ENCODE measurements at regions not wholly inside any gene's neighbourhood (a gene's known extent, or its start where the extent isn't known, plus 50 kb on each side); places are given as distances from the start of the nearest gene placed in this dataset.

DNA sequence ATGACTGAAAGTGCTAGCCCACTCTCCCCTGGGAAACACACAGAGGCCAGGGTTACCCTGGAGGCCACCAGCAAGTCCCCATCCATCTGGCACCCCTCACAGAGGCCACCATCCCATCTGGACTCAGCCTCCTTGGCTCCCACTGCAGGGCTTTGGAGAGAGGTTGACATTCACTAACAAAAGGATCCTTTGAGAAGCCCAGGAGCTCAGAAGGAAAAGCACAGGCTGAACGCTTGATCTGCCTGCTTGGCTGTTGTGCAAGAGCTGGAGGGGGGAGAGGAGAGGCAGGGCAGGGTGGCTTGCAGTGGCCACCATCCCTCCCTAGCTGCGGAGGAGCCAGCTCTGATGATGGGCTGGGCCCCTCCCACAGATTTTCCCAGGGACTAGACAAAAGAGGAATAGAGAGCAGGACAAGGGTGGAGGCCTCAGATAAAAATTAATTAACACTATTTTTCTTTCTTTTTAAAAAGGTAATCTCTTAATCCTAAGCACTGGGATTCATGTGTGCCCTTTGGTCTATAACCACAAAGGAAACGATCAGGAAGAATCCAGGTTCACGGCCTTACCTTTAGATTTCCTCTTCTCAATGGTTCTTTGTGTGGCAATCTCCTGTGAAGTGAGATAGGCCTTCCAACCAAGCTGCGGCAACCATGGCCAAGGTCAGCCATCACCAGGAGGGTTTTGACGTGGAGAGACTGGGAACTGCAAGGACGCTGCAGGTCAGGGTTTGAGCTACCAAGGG, 154.7 kb downstream of the BARX2 start:
- TF ChIP-seq, protein P1, sequence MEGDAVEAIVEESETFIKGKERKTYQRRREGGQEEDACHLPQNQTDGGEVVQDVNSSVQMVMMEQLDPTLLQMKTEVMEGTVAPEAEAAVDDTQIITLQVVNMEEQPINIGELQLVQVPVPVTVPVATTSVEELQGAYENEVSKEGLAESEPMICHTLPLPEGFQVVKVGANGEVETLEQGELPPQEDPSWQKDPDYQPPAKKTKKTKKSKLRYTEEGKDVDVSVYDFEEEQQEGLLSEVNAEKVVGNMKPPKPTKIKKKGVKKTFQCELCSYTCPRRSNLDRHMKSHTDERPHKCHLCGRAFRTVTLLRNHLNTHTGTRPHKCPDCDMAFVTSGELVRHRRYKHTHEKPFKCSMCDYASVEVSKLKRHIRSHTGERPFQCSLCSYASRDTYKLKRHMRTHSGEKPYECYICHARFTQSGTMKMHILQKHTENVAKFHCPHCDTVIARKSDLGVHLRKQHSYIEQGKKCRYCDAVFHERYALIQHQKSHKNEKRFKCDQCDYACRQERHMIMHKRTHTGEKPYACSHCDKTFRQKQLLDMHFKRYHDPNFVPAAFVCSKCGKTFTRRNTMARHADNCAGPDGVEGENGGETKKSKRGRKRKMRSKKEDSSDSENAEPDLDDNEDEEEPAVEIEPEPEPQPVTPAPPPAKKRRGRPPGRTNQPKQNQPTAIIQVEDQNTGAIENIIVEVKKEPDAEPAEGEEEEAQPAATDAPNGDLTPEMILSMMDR (IDR thresholded peaks at IDR 0.05): no peak
- no peak for TF ChIP-seq EP300 (IDR thresholded peaks at IDR 0.05)

Measured in tibial nerve (tissue), 4 donors.